ENCODE measurements at regions not wholly inside any gene's neighbourhood (a gene's known extent, or its start where the extent isn't known, plus 50 kb on each side); places are given as distances from the start of the nearest gene placed in this dataset.
"Not testable (repeated sequence)": the region's sequence is repeated elsewhere in the genome, so short reads cannot be mapped to it uniquely, and the experiment has no call there.

- H3K27me3 Mint-ChIP-seq (ENCODE audit: unreplicated experiment) = no peaks in the 10 kb centered on the region
Observed at GRCh38 chr10:9163699-9164098, 1109.2 kb downstream of the GATA3 start.

DNA sequence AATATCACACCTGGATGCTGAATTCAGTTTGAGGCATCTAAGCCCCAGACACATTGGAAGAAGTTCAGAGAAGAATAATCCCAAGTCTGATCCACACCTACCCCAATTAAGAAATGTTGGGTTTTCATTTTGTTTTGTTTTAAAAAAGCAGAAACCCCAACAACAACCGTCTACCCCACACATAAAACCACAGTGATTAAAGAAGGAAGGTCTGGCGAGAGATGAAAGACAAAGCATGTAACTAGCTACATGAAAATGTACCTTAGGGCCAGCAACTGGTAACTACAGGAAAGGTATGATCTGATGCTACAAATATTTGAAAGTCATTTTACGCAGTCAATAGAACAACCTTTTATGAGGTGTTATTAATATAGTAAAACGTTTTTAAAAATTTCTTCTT, 1112.3 kb downstream of the GATA3 start:
- H3K36me3 Mint-ChIP-seq (ENCODE audit: unreplicated experiment) = no peaks in the 10 kb centered on the region
- DNase-seq = no peak
- no peaks in the 10 kb centered on the region for H3K27me3 Mint-ChIP-seq (ENCODE audit: unreplicated experiment)
- H3K27ac Mint-ChIP-seq (ENCODE audit: unreplicated experiment) = no peak overlapping the region
- H3K4me1 Mint-ChIP-seq (ENCODE audit: low read depth, unreplicated experiment) = no peaks in the 10 kb centered on the region
- no peak overlapping the region for H3K4me3 Mint-ChIP-seq (ENCODE audit: unreplicated experiment)
- TF ChIP-seq, protein P1, sequence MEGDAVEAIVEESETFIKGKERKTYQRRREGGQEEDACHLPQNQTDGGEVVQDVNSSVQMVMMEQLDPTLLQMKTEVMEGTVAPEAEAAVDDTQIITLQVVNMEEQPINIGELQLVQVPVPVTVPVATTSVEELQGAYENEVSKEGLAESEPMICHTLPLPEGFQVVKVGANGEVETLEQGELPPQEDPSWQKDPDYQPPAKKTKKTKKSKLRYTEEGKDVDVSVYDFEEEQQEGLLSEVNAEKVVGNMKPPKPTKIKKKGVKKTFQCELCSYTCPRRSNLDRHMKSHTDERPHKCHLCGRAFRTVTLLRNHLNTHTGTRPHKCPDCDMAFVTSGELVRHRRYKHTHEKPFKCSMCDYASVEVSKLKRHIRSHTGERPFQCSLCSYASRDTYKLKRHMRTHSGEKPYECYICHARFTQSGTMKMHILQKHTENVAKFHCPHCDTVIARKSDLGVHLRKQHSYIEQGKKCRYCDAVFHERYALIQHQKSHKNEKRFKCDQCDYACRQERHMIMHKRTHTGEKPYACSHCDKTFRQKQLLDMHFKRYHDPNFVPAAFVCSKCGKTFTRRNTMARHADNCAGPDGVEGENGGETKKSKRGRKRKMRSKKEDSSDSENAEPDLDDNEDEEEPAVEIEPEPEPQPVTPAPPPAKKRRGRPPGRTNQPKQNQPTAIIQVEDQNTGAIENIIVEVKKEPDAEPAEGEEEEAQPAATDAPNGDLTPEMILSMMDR (IDR thresholded peaks at IDR 0.05; ENCODE audit: partially characterized antibody, unreplicated experiment) = no peak
- H3K9me3 Mint-ChIP-seq (ENCODE audit: unreplicated experiment) = peaks cover 3% of the 10 kb centered on the region

More at GRCh38 chr10:9163699-9164098, 1109.2 kb downstream of the GATA3 start:
- no peaks in the 10 kb centered on the region for H3K4me1 Mint-ChIP-seq (ENCODE audit: low read depth, unreplicated experiment)
- no peak overlapping the region for H3K27ac Mint-ChIP-seq (ENCODE audit: unreplicated experiment)
- TF ChIP-seq, protein P1 (IDR thresholded peaks at IDR 0.05; ENCODE audit: partially characterized antibody, unreplicated experiment) = no peak
- H3K9me3 Mint-ChIP-seq (ENCODE audit: unreplicated experiment) = peaks cover 3% of the 10 kb centered on the region
- no peak for DNase-seq
- H3K36me3 Mint-ChIP-seq (ENCODE audit: unreplicated experiment) = peaks cover 4% of the 10 kb centered on the region
- no peak overlapping the region for H3K4me3 Mint-ChIP-seq (ENCODE audit: unreplicated experiment)

DNA sequence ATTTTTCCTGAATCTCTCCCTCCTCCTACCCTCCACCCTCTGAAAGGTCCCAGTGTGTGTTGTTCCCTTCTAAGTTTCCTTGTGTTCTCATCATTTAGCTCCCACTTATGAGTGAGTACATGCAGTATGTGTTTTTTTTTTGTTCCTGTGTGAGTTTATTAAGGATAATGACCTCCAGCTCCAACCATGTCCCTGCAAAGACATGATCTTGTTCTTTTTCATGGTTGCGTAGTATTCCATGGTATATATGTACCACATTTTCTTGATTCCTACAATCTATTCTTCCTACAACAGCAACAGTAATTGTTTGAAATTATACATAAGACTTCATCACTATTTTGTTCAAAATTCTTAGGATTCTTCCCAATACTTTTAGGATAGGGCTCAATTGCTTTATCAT, 1117.8 kb downstream of the GATA3 start:
- no peaks in the 10 kb centered on the region for H3K27me3 Mint-ChIP-seq (ENCODE audit: unreplicated experiment)
- no peak for DNase-seq
- no peak overlapping the region for H3K4me3 Mint-ChIP-seq (ENCODE audit: unreplicated experiment)
- H3K9me3 Mint-ChIP-seq (ENCODE audit: unreplicated experiment) = no peaks in the 10 kb centered on the region
- no peaks in the 10 kb centered on the region for H3K36me3 Mint-ChIP-seq (ENCODE audit: unreplicated experiment)
- TF ChIP-seq, protein P1 (IDR thresholded peaks at IDR 0.05; ENCODE audit: partially characterized antibody, unreplicated experiment) = no peak
- no peaks in the 10 kb centered on the region for H3K4me1 Mint-ChIP-seq (ENCODE audit: low read depth, unreplicated experiment)
- no peak overlapping the region for H3K27ac Mint-ChIP-seq (ENCODE audit: unreplicated experiment)

GRCh38 chr10:9175200-9175599, 1120.7 kb downstream of the GATA3 start:
- no peaks in the 10 kb centered on the region for H3K4me1 Mint-ChIP-seq (ENCODE audit: low read depth, unreplicated experiment)
- TF ChIP-seq, protein P1 (IDR thresholded peaks at IDR 0.05; ENCODE audit: partially characterized antibody, unreplicated experiment) = no peak
- H3K27ac Mint-ChIP-seq (ENCODE audit: unreplicated experiment) = no peak overlapping the region
- no peak for DNase-seq
- no peak overlapping the region for H3K4me3 Mint-ChIP-seq (ENCODE audit: unreplicated experiment)
- no peaks in the 10 kb centered on the region for H3K36me3 Mint-ChIP-seq (ENCODE audit: unreplicated experiment)
- no peaks in the 10 kb centered on the region for H3K9me3 Mint-ChIP-seq (ENCODE audit: unreplicated experiment)
- H3K27me3 Mint-ChIP-seq (ENCODE audit: unreplicated experiment) = no peaks in the 10 kb centered on the region

GRCh38 chr10:9183197-9183880, 1128.9 kb downstream of the GATA3 start:
- not testable (repeated sequence) for H3K4me1 Mint-ChIP-seq (ENCODE audit: low read depth, unreplicated experiment); H3K27me3 Mint-ChIP-seq (ENCODE audit: unreplicated experiment); H3K36me3 Mint-ChIP-seq (ENCODE audit: unreplicated experiment); H3K4me3 Mint-ChIP-seq (ENCODE audit: unreplicated experiment); H3K9me3 Mint-ChIP-seq (ENCODE audit: unreplicated experiment); DNase-seq; H3K27ac Mint-ChIP-seq (ENCODE audit: unreplicated experiment)
